ENCODE measurements at regions not wholly inside any gene's neighbourhood (a gene's known extent, or its start where the extent isn't known, plus 50 kb on each side); places are given as distances from the start of the nearest gene placed in this dataset.

DNA sequence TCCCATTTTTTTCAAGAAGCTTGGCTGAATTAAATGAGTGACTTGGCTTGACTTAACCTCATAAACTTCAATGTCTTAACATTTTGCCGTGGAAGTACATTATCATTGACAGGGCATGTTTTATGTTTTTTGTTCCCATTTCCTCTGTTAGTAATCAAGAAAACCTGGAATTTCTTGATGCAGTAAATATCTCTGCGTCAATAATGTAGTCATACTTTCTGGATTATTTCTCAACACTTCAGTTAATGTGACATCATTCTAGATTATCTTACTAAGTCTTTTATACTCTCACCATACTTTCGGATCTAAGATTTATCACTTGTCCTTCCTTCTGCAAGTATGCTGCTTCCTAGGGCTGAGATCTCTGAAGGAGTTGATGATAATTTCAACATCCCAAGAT is 58.6 kb upstream of the PGR start:
- no peak for DNase-seq

DNA sequence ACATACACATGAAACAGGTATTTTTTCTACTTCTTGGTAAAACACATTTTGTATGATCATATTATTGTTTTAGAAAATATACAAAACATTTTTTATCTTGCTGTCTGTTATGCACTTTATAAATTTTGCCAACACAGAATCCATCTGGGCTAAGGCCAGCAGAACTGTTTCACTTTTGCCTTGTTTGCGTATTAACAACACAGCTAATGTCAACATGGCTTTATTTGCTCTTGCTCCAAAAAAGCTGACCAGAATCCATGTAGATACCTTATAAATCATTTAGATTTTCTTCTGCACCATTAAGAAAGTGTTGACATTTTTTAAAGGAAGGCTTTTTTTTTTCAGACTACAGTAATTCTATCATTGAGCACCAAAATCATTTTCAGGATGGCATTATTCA is 58.1 kb upstream of the PGR start:
- H3K4me3 ChIP-seq = no peak overlapping the region

More for the DNA sequence above, 58.6 kb upstream of the PGR start:
- 54 to 64% (median 62%) methylated on average over 3 of the region's 3 CpGs for WGBS, 4 donors
- no peaks in the 10 kb centered on the region for H3K27me3 ChIP-seq
- no peak overlapping the region for H3K27ac ChIP-seq
- no peak for TF ChIP-seq POLR2A (IDR thresholded peaks at IDR 0.05)
- TF ChIP-seq, protein P1, sequence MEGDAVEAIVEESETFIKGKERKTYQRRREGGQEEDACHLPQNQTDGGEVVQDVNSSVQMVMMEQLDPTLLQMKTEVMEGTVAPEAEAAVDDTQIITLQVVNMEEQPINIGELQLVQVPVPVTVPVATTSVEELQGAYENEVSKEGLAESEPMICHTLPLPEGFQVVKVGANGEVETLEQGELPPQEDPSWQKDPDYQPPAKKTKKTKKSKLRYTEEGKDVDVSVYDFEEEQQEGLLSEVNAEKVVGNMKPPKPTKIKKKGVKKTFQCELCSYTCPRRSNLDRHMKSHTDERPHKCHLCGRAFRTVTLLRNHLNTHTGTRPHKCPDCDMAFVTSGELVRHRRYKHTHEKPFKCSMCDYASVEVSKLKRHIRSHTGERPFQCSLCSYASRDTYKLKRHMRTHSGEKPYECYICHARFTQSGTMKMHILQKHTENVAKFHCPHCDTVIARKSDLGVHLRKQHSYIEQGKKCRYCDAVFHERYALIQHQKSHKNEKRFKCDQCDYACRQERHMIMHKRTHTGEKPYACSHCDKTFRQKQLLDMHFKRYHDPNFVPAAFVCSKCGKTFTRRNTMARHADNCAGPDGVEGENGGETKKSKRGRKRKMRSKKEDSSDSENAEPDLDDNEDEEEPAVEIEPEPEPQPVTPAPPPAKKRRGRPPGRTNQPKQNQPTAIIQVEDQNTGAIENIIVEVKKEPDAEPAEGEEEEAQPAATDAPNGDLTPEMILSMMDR (IDR thresholded peaks at IDR 0.05) = no peak
- H3K4me3 ChIP-seq = no peak overlapping the region
- H3K9me3 ChIP-seq (replicated peaks in 1 of 3) = no peaks in the 10 kb centered on the region
- intact Hi-C loops (cut with DNase I) = no loop called here
- no peaks in the 10 kb centered on the region for H3K36me3 ChIP-seq (replicated peaks in 1 of 2)
- H3K4me1 ChIP-seq (replicated peaks in 1 of 2) = no peaks in the 10 kb centered on the region

DNA sequence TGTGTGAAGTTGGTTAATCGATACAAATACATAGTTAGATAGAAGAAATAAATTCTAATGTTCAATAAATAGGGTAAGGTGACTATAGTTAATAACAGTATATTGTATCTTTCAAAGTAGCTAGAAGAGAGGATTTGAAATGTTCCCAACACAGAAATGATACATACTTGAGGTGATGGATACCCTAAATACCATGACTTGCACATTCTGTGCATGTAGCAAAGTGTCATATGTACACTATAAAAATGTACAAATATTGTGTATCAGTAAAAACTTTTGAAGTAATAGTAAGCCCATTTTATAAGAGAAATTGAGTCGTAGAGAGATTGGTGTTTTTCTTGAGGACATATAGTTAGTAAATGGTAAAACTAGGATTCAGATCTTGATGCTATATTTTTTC is 56.4 kb upstream of the PGR start:
- intact Hi-C loops (cut with DNase I) = no loop called here
- DNase-seq = no peak
- H3K27me3 ChIP-seq = no peaks in the 10 kb centered on the region
- no peak overlapping the region for H3K27ac ChIP-seq
- H3K9me3 ChIP-seq (replicated peaks in 1 of 3) = no peaks in the 10 kb centered on the region
- TF ChIP-seq POLR2A (IDR thresholded peaks at IDR 0.05) = no peak
- TF ChIP-seq, protein P1 (IDR thresholded peaks at IDR 0.05) = no peak
- 82 to 94% (median 92%) methylated on average over 2 of the region's 2 CpGs for WGBS, 4 donors
- no peaks in the 10 kb centered on the region for H3K4me1 ChIP-seq (replicated peaks in 1 of 2)
- H3K4me3 ChIP-seq = no peak overlapping the region
- no peaks in the 10 kb centered on the region for H3K36me3 ChIP-seq (replicated peaks in 1 of 2)

More for the DNA sequence above, 58.1 kb upstream of the PGR start:
- H3K4me1 ChIP-seq (replicated peaks in 1 of 2) = no peaks in the 10 kb centered on the region
- 67 to 94% (median 73%) methylated on average over 1 of the region's 1 CpG for WGBS, 4 donors
- H3K27me3 ChIP-seq = no peaks in the 10 kb centered on the region
- TF ChIP-seq, protein P1 (IDR thresholded peaks at IDR 0.05) = no peak
- no peak for TF ChIP-seq POLR2A (IDR thresholded peaks at IDR 0.05)
- intact Hi-C loops (cut with DNase I) = no loop called here
- DNase-seq = no peak
- no peaks in the 10 kb centered on the region for H3K36me3 ChIP-seq (replicated peaks in 1 of 2)
- H3K27ac ChIP-seq = no peak overlapping the region
- no peaks in the 10 kb centered on the region for H3K9me3 ChIP-seq (replicated peaks in 1 of 3)

DNA sequence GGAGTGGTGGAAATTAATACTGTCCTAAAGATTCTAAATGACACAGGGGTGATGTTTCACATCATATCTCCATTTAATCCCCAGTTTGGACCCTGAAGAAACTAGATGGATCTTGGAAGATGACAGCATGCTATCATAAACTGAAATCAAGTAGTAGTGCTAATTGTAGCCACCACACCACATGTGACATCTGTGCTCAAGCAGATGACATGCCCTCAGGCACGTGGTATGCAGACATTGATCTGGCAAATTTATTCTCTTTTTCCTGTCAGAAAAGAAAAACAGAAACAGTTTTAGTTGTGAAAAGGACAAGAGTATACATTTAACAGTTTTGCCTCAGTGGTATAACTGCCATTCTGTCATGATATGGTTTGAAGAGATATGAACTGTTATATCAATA is 52.9 kb upstream of the PGR start:
- Histone ChIP-seq H3K27me3 (no peaks in the 10 kb centered on the region), H3K4me1 (replicated peaks in 1 of 2) (no peaks in the 10 kb centered on the region), H3K36me3 (replicated peaks in 1 of 2) (no peaks in the 10 kb centered on the region), H3K4me3 (no peak overlapping the region), H3K9me3 (replicated peaks in 1 of 3) (no peaks in the 10 kb centered on the region), H3K27ac (no peak overlapping the region)
- intact Hi-C loops (cut with DNase I) = no loop called here
- TF ChIP-seq, protein P1 (IDR thresholded peaks at IDR 0.05) = no peak
- TF ChIP-seq POLR2A (IDR thresholded peaks at IDR 0.05) = no peak
- WGBS, 4 donors = 43 to 54% (median 49%) methylated on average over 1 of the region's 1 CpG
- DNase-seq = no peak

Measured in adrenal gland (tissue), 9 donors.